COLO829 (cell line): ENCODE measurements at regions not wholly inside any gene's neighbourhood (a gene's known extent, or its start where the extent isn't known, plus 50 kb on each side); places are given as distances from the start of the nearest gene placed in this dataset.
"Not testable (repeated sequence)": the region's sequence is repeated elsewhere in the genome, so short reads cannot be mapped to it uniquely, and the experiment has no call there.

Experiments used
- DNase-seq: peaks from one replicate; pipeline ENCODE4 v3.0.0; 2012; ENCODE audit warnings: low spot score

DNA sequence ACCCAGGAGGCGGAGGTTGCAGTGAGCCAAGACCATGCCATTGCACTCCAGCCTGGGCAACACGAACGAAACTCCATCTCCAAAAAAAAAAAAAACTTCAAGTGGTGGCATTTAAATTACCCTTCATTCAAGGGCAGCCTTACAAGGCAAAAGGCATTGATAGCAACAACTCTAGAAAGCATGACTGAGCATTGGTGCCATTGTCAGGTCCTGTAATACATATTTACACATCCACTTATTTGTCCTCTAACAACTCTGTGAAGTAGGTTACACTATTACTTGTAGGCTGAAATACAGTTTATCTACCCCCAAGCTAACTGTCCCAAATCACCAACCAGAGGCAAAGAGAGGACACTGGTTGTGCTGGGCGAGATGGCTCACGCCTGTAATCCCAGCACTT, 52.7 kb upstream of the LARP1 start:
- DNase-seq = no peak

DNA sequence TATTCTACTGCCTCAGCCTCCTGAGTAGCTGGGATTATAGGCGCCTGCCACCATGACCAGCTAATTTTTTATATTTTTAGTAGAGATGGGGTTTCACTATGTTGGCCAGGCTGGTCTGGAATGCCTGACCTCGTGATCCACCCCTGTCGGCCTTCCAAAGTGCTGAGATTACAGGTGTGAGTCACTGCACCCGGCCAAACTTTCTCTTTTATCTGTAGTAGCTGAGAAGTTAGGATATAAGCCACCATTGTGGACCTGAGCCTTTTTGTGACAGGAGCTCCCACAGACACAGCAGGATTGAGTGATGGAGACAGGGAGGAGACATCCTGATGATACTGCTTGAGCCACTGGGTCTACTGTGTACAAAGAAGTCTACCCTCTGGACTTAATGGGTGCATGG, 53.5 kb upstream of the LARP1 start:
- DNase-seq = not testable (repeated sequence)

DNA sequence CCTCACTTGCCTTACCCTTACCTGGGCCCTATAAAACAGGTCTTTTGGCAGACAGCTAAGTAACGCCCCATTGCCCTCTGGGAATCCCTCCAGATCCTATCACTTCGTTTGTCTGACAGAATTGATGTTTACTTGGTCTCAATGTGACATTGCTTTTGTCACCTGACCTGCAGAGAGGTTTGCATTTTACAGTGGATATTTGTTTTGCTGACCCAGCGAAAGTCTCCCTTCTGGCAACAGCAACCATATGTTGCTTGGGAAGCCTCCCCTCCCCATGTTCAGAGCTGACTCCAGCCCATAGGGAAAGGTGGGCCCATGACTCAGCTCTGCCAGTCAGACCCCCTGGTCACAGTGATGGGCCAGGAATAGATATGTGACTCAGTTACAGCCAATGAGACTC, 54.0 kb upstream of the LARP1 start:
- DNase-seq = no peak

DNA sequence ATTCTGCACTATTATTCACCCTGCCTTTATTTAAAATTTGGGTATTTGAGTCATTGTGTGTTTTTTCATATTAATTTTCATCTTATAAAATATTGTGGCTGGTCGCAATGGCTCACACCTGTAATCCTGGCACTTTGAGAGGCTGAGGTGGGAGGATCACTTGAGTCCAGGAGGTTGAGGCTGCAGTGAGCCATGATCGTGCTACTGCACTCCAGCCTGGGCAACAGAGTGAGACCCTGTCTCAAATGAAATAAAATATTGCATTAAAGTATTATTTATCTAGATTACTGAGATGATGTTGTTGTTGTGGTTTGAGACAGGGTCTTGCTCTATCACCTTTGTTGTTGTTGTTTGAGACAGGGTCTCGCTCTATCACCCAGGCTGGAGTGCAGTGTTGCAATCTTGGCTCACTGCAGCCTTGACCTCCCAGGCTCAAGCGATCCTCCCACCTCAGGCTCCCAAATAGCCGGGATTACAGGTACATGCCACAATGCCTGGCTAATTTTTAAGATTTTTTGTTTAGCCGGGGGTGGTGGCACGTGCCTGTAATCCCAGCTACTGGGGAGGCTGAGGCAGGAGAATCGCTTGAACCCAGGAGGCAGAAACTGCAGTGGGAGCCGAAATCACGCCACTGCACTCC, 54.8 kb upstream of the LARP1 start:
- not testable (repeated sequence) for DNase-seq

DNA sequence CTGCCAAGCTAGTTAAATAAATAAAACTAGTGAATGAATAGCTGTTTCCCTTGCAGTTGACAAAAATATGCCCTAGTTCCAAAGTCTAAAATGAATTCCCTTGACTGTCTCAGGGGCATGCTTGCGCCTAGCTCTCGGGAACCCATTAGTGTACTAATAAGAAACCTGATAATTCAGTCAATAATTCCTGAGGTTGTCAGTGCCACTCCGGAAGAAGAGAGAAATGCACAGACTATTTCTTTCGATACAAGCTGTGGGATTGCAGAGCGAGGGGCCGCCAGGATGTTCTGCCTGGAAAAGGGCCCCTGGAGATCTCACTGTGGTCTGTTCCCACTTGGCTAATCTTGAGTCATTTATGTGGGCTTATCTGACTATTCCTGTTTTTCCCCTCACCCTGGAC, 56.4 kb upstream of the LARP1 start:
- no peak for DNase-seq

DNA sequence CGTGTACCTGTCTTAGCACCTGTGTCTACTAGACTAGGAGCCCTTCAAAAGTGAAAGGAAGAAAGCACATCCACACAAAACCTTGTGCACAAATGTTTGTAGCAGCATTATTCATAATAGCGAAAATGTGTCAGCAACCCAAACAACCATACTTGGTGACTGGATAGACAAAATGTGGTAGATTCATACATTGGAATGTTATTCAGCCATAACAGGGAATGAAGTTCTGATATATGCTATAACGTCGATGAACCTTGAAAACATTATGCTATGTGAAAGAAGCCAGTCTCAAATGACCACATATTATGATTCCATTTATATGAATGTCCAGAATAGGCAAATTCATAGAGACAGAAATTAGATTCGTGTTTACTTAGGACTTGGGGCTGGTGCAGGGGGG, 57.8 kb upstream of the LARP1 start:
- no peak for DNase-seq

DNA sequence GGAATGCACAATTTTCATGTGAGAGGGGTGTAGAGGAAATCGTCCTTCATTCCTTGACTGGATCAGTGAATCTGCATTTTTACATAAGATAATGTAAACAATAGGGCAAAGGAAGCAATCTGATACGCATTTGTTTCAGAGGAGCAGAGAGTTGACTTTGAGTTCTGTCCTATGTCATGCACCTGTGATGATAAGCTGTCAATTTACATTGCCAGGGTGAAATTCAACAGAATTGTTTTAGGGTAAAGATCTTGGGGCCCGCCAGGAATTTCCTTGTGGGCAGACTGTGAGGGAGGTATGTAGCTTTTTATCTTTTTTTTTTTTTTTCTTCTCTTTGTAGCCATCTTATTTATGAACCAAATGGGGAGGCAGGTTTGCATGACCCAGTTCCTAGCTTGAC, 58.3 kb upstream of the LARP1 start:
- DNase-seq = no peak

DNA sequence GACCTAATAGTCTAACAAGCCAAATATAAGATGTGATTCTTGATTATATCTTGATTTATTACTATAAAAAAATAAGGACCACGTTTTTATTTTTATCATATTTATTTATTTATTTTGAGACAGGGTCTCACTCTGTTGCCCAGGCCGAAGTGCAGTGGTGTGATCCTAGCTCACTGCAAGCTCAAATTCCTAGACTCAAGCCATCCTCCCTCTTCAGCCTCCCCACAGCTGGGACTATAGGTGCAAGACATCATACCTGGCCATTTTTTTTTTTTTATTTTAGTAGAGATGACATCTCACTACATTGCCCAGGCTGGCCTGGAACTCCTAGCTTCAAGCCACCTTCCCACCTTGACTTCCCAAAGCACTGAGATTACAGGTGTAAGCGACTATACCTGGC, 61.0 kb upstream of the LARP1 start:
- DNase-seq = no peak

DNA sequence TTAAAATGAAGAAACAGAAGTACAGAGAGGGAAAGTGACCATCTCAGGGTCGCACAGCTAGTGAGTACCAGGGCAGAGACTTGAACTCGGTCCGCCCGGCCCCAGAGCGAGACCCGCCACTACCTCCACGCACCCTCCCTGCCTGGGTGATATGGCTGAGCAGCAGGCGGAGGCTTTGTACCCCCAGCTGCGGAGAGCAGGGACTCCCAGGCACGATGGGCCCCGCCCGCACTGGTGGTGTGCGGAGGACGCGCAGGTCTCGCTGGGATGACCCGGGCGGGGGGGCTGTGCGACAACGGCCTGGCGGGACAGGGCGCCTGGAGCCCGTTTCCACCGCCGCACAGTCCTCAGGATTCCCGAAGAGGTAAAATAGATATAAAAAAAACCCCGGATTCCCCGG, 64.7 kb upstream of the LARP1 start:
- DNase-seq = no peak

DNA sequence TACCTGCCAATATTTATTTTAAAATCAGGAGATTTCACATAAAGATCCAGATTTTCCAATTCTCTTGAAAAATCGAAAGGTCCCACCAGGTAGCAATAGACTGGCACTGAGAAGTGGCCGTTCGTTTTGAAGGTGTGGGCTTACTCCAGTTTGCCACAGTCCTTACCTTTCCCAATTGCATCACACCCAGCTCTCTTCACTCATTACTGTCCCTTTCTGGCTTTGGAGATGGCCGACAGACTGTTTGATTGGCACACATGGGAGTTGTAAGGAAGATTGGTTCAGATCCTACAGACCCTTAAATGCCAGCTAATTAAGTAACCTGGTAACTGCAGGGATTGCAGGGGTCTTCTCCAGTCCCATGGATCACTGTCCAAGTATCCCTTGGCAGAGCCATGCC, 68.7 kb upstream of the LARP1 start:
- no peak for DNase-seq

DNA sequence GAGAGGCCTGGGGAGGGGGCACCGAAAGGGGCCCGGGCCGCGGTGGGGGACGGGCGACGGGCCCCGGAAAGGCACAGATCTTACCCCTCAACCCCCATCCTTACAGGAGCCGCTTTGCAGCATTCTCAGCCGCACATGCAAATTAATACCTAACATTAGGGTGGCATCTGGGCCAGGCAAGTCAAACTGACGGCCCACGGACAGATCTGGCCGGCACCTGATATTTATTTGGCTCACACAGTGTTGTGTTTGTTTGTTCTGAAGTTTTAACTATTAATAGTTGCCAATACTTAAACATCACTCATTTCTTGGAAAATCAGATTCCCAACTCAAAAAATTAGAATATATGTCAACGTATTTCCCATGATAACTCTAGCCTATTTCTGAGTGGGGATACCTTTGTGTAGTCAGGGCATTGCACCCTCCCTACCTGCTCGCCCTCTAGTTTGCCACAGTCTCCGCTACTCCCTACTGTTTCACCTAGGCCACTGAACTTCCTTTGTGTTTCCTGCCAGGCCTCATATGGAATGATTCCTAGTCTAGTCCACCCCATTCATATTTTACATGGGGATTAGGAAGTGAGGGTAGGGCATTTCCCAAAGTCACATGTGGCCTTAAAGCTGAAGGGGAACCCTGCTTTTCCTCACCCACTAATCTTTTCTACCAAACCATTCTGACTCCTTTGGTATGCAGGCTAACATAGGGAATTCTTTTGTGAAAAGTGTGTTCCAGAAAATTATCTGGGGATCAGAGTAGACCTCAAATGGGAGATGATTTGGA, 71.9 kb upstream of the LARP1 start:
- DNase-seq = no peak

DNA sequence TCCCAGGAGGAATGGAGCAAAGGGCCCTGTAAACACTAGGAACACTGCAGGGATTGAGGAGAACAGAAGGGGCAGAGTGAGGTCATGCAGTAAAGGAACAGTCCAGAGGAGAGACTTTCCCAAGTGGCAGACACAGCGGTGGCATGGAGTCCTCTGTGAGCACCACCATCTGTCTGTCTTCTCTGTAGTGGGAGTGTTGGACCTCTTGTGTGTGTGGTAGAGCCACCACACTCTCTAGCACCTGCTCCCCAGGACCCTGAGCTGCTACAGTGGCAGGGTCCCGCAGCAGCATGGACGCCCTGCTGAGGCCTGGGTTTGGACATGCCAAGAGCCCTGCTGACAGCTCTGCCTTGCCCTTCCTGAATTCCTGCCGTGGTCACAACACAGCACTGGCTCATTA, 75.7 kb upstream of the LARP1 start:
- DNase-seq = no peak

DNA sequence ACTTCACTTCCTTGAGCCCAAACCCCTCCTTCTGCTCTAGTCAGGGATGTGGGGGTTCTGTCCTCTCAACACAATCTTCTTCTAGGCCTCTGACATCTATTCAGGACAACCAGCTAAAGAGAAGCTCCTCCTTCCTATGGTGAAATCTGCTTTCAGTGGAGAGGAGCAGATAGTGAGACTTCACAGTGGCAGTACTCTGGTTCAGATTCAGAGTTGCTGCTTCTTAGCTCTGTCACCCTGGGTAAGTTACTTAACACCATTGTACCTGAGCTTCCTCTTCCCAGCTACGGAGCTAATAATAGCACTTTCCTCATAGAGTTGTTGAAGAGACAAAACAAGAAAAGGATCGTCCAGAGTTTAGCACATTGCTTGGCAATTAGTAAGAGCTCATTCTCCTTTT, 77.3 kb upstream of the LARP1 start:
- no peak for DNase-seq

DNA sequence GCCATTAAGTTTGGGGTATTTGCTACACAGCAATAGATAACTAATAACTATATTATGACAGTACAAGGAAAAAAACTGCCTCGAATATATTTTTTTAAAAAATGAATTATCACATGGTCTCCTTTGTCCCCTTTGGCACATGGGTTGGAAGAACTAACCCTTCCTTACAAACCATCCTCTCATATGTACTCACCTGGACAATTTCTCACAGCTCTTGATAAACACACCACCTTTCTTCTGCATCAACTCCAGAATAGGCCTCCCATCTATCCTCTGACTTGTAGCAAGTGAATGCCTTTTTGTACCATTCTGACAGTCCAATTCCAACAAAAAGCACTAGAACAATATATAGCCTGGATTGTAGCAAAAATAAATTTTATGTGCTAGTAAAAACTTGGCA, 78.7 kb upstream of the LARP1 start:
- DNase-seq = no peak

DNA sequence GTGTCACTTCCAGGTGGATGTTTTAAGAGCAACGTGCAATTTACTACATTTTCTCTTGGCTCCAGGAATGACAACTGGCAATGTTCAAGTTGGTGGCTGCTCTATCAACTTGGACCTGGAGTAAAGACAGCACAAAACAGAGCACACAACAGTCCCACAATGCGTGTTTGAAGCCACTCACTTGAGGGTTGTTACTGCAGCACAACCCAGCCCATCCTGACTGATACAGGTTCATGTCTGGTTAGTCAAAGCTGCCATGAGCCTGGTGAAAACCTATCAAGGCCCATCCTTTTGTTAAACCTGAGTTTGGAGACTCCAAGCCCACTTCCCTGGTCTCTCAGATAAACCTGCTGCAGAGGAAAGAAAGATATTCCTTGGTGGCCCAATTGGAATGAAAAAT, 81.1 kb upstream of the LARP1 start:
- DNase-seq = no peak

DNA sequence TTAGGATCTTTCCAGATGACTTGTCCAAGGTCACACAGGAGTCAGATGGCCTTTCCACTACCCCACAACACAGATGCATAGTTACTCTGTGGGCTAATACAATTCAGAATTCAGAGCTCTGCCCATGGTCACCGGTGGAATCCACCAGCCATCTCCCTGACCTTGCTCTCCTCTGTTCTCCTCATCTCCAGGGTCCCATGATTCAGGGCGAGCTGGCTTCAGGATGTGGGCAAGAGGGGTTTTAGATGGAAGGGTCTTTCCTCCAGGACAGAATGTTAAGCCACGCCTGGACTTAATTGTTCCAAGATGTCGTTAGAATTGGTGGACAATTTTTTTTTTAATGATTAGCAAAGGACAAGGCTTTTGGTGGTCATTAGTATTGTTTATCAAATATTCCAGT, 81.7 kb upstream of the LARP1 start:
- DNase-seq = no peak

DNA sequence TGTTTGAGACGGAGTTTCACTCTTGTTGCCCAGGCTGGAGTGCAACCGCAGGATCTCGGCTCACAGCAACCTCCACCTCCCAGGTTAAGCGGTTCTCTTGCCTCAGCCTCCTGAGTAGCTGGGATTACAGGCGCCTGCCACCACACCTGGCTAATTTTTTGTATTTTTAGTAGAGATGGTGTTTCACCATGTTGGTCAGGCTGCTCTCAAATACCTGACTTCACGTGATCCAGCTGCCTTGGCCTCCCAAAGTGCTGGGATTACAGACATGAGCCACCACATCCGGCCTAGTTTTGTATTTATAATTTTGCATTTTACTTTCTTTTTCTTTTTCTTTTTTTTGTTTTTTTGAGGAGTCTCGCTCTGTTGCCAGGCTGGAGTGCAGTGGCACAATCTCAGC, 85.3 kb upstream of the LARP1 start:
- not testable (repeated sequence) for DNase-seq

DNA sequence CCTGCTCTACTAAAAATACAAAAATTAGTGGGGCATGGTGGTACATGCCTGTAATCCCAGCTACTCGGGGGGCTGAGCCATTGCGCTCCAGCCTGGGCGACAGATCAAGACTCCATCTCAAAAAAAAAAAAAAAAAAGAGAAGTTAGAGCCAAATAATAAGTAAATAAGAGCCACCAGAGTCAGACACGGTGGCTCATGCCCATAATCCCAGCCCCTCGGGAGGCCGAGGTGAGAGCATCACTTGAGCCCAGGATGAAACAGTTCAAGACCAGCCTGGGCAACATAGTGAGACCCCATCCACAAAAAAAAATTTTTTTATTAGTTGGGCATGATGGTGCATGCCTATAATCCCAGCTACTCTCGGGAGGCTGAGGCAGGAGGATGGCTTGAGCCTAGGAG, 85.8 kb upstream of the LARP1 start:
- no peak for DNase-seq

DNA sequence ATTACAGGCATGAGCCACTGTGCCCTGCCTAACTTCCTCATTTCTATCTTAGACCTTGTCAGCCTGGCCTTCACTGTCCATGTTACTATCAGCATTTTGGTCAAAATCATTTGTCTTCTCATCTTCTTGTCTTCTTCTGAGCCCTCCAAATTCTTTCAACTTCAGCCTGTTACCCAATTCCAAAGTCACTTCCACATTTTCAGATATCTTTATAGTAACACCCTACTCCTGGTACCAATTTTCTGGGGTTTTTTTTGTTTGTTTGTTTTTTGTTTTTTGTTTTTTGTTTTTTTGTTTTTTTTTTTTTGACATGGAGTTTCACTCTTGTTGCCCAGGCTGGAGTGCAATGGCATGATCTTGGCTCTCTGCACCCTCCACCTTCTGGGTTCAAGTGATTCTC, 90.3 kb upstream of the LARP1 start:
- DNase-seq = no peak

DNA sequence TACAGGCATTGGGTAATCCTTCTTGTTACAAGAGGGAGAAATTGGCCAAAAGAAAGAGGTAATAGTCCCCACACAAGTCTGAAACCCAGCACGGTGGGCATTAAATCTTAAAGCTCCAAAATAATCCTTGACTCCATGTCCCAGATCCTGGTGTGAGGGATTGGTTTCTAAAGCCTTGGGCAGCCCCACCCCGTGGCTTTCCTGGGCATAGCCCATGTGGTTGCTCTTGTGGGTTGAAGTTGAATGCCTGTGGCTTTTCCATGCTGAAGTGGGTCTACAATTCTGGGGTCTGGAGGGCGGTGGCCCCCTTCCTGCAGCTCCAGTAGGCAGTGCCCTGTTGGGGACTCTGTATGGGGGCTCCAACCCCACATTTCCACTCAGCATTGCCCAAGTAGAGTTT, 91.8 kb upstream of the LARP1 start:
- DNase-seq = no peak

DNA sequence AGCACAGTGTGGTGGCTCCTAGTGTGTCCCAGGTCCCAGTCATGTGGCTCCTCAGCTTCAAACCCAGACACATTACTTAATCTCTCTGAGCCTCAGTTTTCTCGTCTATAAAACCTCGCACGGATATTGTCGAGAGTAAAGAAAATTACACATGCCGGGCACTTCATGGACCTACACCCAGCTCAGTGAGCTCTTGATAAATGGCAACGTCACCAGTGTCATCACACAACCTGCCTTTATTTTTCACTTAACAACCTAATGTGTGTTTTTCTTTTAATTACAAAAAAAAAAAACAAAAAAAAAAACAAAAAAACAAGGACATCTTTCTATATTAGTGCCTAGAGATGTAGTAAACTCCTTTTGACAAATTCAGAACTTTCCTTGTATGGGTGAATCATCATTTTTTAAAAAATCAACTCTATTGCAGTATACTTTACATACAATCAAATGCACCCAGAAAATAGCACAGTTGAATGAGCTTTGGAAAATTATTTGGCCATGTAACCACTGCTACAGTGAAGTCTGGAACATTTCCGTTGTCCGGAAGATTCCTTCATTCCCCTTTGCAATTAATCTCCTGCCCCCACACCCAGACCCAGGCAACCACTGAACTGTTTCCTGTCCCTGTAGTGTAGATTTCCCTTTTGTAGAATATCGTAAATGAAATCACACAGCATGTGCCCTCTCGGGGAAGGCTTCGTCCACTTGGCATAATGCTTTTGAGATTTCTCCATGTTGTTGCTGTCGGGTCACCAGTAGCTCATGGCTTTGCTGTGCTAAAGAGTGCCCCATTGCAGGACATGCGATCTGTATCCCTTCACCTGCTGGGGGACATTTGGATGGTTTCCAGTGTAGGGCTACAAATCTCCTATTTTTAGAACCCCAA, 100.4 kb upstream of the LARP1 start:
- DNase-seq = no peak

DNA sequence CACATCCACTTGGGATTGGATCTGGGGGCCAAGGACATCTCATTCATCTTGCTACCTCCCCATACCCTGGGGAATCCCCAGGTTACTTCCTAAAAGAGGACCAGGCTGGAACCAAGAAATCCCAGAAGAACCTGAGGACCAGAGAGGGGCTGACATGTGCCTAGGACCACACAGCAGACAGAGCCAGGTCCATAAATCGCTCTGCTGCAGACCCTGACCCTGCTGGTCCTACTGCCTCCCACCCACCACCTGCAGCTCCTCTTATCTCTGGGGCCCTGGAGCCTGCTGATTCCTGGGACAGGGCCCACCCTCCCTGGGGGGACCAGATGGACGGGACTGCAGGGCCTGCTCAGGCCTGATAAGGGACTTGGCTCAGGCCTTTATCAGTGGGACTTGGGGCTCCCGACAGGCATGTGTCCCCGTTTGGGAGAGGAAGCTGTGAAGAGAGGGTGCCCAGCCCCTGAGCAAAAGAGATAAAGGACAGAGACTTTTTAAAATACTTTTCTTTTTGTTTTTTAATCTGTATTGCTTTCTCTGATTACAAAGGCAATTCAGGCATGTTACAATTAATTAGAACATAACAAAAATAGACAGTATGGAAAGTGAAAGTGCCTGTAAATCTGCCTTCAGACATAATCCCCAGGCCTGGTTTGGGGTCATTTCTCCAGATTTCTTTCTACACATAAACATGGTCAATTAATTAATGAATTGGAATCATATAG, 101.3 kb upstream of the LARP1 start:
- no peak for DNase-seq

DNA sequence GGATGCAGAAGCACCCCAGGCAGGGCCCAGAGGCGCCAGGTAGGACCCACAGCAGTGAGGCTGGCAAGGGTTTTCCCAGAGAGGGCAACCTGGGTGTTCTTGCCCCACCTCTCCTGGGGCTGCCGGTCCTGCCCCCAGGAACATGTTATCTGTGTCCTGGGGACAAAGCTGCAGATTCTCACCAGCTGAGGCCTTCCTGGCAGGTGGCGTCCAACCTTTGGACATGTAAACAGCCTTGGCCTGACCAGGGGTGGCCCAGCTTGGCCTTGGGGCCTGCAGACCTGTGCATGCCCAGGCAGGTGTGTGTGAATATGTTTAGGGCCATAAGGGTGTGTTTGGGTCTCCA, 101.8 kb upstream of the LARP1 start:
- DNase-seq = no peak
